ENCODE measurements at regions not wholly inside any gene's neighbourhood (a gene's known extent, or its start where the extent isn't known, plus 50 kb on each side); places are given as distances from the start of the nearest gene placed in this dataset.

DNA sequence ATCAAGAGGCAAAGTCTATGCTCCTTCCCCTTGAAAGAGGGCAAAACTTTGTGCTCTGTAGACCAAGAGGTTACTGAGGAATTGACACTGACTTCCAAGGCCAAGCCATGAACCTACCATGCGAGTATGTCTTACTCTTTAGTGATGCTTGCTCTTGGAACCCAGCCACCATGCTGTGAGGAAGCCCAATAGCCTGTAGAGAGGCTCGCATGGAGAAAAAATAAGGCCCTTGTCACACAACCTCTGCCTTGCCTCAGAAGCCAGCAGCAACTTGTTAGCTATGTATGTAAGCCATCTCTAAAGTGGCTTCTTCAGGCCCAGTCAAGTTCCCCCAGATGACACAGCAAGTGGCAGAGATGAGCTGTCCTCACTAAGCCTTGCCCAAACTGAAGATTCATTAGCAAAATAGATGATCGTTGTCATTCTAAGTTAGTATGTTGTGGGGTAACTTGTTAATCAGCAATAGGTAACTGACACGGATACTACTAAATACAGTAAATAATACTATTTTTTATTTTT lies 66.1 kb upstream of the RGPD5 start:
- no peak for TF ChIP-seq PBX3 (CRISPR knock-in tag; IDR thresholded peaks at IDR 0.05)
- no peak for TF ChIP-seq CTCF (tag by site-specific recombination; IDR thresholded peaks at IDR 0.05)
- TF ChIP-seq SP3 (tag by site-specific recombination; IDR thresholded peaks at IDR 0.05), result no peak
- TF ChIP-seq YY1 (tag by site-specific recombination; IDR thresholded peaks at IDR 0.05), result no peak
- no peak for TF ChIP-seq ATF2 (tag by site-specific recombination; IDR thresholded peaks at IDR 0.05; ENCODE audit: low read depth)
- TF ChIP-seq ZNF214 (tag by site-specific recombination; IDR thresholded peaks at IDR 0.05; ENCODE audit: borderline replicate concordance), result no peak
- TF ChIP-seq ZNF24 (tag by site-specific recombination; IDR thresholded peaks at IDR 0.05), result no peak
- no peak for TF ChIP-seq ZNF394 (tag by site-specific recombination; IDR thresholded peaks at IDR 0.05; ENCODE audit: borderline replicate concordance)
- TF ChIP-seq ZSCAN5A (tag by site-specific recombination; IDR thresholded peaks at IDR 0.05), result no peak
- TF ChIP-seq, protein P1, sequence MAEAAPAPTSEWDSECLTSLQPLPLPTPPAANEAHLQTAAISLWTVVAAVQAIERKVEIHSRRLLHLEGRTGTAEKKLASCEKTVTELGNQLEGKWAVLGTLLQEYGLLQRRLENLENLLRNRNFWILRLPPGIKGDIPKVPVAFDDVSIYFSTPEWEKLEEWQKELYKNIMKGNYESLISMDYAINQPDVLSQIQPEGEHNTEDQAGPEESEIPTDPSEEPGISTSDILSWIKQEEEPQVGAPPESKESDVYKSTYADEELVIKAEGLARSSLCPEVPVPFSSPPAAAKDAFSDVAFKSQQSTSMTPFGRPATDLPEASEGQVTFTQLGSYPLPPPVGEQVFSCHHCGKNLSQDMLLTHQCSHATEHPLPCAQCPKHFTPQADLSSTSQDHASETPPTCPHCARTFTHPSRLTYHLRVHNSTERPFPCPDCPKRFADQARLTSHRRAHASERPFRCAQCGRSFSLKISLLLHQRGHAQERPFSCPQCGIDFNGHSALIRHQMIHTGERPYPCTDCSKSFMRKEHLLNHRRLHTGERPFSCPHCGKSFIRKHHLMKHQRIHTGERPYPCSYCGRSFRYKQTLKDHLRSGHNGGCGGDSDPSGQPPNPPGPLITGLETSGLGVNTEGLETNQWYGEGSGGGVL (tag by site-specific recombination; IDR thresholded peaks at IDR 0.05), result no peak
- no peak for TF ChIP-seq ZNF670 (tag by site-specific recombination; IDR thresholded peaks at IDR 0.05; ENCODE audit: low read depth)

Data from HEK293 (cell line).